ENCODE measurements at regions not wholly inside any gene's neighbourhood (a gene's known extent, or its start where the extent isn't known, plus 50 kb on each side); places are given as distances from the start of the nearest gene placed in this dataset.

DNA sequence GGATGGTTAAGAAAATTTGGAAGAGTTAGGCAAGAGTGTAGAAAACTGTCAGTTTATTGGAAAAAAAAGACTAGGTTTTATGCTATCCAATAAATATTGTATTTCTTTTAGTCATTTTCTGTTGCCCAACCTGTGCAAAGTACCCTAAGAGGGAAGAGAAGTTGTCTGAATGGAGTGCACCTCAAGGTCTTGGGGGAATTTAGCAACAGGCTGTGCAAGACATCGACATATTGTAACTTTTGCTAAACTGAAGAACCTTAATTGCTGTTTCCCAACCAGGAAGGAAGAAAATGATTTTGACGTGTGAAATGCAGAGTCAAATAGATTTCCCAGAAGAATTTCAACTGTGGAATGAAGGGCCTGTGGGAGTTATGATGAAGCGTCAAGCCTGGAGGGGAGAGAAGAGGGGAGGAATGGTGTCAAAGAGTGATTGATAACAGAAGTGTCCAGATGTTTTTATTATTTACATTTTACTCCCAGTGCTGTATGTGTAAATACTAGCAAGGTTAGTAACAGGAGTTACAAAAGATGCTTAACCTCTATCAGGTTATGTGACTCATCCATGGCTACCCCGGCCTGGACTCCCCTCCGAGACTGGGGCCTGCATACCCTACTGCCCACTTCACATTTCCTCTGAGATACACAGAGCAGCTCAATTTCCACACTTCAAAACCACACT lies 246.8 kb downstream of the MYLK4 start:
- no peak for DNase-seq (ENCODE audit: low spot score)

DNA sequence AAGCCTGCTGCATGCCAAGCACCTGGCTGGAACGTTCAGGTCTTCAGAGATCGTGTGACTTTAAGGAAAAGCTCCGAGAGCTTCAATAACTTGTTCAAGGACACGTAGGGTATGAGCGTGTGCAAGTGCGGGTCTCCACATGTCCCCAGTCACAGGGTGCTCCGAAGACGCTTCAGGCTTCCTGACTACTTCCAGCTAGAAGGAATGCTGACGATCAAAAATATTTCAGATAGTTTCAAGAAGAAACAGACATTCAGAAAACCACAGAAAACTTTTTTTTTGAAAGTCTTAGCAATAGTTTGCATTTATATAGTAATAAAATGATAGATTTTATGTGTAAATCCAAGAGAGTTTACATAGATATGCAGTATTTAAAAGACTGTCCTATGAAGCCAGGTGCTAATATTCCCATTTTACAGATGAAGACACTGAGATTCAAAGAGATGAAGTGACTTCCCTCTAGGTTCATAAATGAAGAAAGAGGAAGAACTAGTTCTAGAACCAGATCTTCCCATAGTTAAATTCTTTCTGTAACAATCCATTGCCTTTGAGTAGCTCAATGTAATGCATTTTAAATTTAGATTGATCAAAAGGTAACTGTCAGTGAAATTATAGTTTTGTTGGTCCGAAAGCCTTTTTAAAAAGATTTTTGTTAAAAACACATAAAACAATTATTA lies 247.6 kb downstream of the MYLK4 start:
- DNase-seq (ENCODE audit: low spot score) = no peak

GRCh38 chr6:2502096-2502997 lies 248.4 kb downstream of the MYLK4 start:
- no peak for DNase-seq (ENCODE audit: low spot score)

GRCh38 chr6:2497922-2498623 lies 252.6 kb downstream of the MYLK4 start:
- DNase-seq (ENCODE audit: low spot score) = no peak

- DNase-seq (ENCODE audit: low spot score) = no peak
Observed at GRCh38 chr6:2496291-2496690, 250.9 kb upstream of the GMDS start.

DNA sequence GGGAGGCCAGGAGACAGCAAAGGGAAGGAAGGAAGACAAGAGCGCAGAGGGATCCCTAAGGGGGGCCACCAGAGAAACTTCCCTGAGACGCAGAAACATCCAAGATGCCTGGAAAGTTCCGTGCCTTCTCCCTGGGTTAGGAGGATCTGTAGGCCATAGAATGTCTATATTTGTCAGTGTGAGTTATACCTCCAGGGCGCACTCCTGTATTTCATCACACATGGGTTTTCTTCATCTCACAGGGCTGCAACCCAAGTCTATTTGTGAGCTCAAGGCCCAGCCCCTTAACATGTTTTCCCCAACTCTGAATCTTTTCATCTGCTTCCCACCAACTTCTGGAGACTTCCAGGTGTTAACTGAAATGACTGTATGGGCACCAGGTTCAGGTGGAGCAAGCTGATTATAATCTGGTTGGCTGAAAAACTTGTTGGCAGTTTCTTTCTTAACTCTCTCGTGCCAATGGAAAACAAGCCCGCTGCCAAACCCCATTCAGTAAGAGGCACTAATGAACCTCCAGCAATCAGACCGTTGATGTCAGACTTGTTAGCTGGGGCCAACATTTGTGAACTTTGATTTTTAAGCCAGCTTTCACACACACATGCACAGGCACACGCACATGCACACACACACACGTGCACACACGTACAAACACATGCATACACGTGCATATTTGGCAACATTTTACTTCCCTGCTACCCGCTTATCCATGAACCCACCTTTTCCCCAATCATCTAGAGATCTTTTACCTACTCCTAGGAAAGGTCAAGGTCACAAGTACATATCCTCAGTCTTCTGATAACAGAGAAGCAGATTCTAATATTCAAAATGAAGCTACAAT lies 247.5 kb upstream of the GMDS start:
- no peak for DNase-seq (ENCODE audit: low spot score)

GRCh38 chr6:2491137-2491536 lies 245.7 kb upstream of the GMDS start:
- no peak for DNase-seq (ENCODE audit: low spot score)

- no peak for DNase-seq (ENCODE audit: low spot score)
Observed at GRCh38 chr6:2488578-2488977, 243.2 kb upstream of the GMDS start.

- no peak for DNase-seq (ENCODE audit: low spot score)
Observed at GRCh38 chr6:2485116-2485515, 239.7 kb upstream of the GMDS start.

- no peak for DNase-seq (ENCODE audit: low spot score)
Observed at GRCh38 chr6:2482773-2483172, 237.4 kb upstream of the GMDS start.

DNA sequence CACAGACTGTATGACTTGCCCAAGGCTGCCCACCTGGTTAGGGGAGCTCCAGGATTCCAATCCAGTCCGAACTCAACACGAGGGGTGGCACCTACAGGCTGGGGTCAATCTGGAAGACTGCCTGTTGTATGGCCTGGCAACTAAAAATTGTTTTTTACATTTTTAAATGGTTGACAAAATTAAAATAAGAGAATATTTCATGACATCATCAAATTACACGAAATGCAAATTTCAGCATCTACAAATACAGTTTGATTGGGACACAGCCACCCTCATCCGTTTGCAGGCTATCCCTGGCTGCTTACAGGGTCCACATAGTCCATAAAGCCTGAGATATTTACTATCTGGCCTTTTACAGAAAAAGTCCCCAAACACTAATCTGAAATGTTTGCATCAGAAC lies 235.9 kb upstream of the GMDS start:
- no peak for DNase-seq (ENCODE audit: low spot score)

GRCh38 chr6:2480267-2480966 lies 235.0 kb upstream of the GMDS start:
- DNase-seq (ENCODE audit: low spot score) = no peak

GRCh38 chr6:2478200-2478599 lies 232.8 kb upstream of the GMDS start:
- DNase-seq (ENCODE audit: low spot score) = no peak

DNA sequence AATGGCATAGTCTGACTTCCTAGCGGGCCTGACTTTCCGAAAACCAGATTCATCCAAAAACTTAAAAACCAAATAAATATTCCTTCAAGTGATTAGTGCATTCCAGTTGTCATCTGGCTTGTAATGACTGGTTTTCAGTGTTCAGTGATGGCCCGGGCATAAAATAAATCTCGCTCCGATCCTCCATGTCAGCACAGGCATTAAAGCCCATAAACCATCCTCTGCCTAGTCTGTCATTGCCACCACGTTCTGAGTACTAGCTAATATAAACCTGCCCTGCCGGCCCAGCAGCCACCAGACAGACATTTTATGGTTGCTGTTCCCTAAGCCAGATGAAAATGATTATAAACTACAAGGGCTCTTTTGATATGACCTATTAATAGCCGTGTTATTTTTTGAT lies 232.3 kb upstream of the GMDS start:
- no peak for DNase-seq (ENCODE audit: low spot score)

DNA sequence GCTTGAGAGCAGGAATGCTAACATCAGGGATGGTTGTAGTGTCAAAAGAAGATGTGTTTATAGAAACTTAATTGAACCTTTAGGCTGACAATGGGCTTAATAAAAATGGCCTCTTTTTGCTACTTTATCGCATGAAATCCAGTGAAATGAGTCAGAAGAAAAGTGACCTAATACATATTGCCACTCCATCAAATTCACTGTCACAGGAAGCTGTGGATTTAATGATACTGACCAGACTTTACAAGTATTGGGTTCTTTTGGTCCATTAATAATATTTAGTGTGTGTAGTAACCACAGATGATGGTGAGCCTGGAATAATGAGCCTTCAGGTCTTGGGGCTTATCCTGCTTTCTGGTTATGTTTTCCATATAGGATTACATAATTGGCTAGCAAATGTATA lies 231.8 kb upstream of the GMDS start:
- DNase-seq (ENCODE audit: low spot score) = no peak

- no peak for DNase-seq (ENCODE audit: low spot score)
Observed at GRCh38 chr6:2476376-2476775, 231.0 kb upstream of the GMDS start.

GRCh38 chr6:2471472-2471871 lies 226.1 kb upstream of the GMDS start:
- DNase-seq (ENCODE audit: low spot score) = no peak

- DNase-seq (ENCODE audit: low spot score) = no peak
Observed at GRCh38 chr6:2469428-2469827, 224.0 kb upstream of the GMDS start.

GRCh38 chr6:2468601-2468955 lies 223.2 kb upstream of the GMDS start:
- no peak for DNase-seq (ENCODE audit: low spot score)

DNA sequence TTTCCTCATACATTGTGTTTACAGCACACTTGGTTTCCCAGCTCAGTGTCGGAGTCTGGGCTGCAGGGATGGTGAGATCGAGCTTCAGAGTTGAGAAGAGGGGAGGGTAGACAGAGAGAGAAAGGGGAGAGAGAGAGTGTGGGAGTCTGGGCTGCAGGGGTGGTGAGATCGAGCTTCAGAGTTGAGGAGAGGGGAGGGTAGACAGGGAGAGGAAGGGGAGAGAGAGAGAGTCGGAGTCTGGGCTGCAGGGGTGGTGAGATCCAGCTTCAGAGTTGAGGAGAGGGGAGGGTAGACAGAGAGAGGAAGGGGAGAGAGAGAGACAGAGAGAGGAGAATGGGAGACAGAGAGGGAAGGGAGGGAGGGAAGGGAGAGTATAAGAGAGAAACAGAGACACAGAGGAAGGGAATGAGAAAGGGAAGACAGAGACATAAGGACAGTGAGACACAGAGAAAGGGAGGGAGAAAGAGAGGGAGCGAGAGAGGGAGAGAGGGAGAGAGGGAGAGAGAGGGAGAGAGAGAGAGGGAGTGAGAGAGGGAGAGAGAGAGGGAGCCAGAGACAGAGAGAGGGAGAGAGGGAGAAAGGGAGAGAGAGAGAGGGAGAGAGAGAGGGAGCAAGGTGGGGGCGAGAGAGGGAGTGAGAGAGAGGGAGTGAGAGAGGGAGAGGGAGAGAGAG lies 222.7 kb upstream of the GMDS start:
- no peak for DNase-seq (ENCODE audit: low spot score)
